Mucosa of rectum (tissue), 2 donors: ENCODE measurements at regions not wholly inside any gene's neighbourhood (a gene's known extent, or its start where the extent isn't known, plus 50 kb on each side); places are given as distances from the start of the nearest gene placed in this dataset.

Source experiments
- H3K27ac ChIP-seq, 2 donors: one replicate each; pipeline ENCODE4 v1.7.0; 2013; ENCODE audit warnings: inconsistent platforms in 2 of 2, low read depth in 2 of 2, low read length in 2 of 2
- H3K27me3 ChIP-seq, 2 donors: one replicate each; pipeline ENCODE4 v1.7.0; 2013; ENCODE audit warnings: low read length in 2 of 2; ENCODE audit not compliant: control insufficient read depth in 2 of 2, insufficient read depth in 2 of 2
- H3K36me3 ChIP-seq, 2 donors: one replicate each; pipeline ENCODE4 v1.7.0; 2013; ENCODE audit warnings: low read length in 2 of 2; ENCODE audit not compliant: control insufficient read depth in 2 of 2, insufficient read depth in 2 of 2
- H3K4me1 ChIP-seq, 2 donors: one replicate each; pipeline ENCODE4 v1.7.0; 2013; ENCODE audit warnings: low read length in 2 of 2, mild to moderate bottlenecking in 1 of 2; ENCODE audit not compliant: control insufficient read depth in 2 of 2, insufficient read depth in 2 of 2
- H3K4me3 ChIP-seq, 2 donors: one replicate each; pipeline ENCODE4 v1.7.0; 2013; ENCODE audit warnings: low read length in 2 of 2
- H3K9ac ChIP-seq, 2 donors: one replicate each; pipeline ENCODE4 v1.7.0; 2013; ENCODE audit warnings: low read length in 2 of 2, low read depth in 1 of 2, mild to moderate bottlenecking in 1 of 2
- H3K9me3 ChIP-seq, 2 donors: one replicate each; pipeline ENCODE4 v1.7.0; 2013; ENCODE audit warnings: low read length in 2 of 2; ENCODE audit not compliant: control insufficient read depth in 2 of 2
- donor health status: healthy.
- donor health status: Normal muscosa, but diverticular disease.

DNA sequence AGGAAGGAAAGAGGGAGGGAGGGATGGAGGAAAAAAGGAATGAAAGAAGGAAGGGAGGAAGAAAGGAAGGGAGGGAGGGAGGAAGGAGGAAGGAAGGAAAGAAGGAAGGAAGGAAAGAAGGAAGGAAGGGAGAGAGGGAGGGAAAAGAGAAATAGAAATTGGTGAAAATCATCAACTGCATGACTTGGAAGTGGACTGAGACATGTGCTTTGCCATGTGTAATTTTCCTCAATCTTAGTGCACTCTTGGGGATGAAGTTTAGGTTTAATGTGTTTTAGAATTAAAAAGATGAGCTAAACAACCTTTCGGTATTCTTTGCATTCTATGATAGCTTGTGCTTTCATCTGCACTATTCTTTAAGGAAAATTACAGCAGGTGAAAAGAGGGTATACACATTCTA lies 320.1 kb upstream of the GALNT5 start:
- Histone ChIP-seq H3K9me3 (no peaks in the 10 kb centered on the region), H3K27me3 (no peaks in the 10 kb centered on the region), H3K4me1 (no peaks in the 10 kb centered on the region), H3K36me3 (no peaks in the 10 kb centered on the region), H3K27ac (no peak overlapping the region), H3K4me3 (no peak overlapping the region), H3K9ac (no peak overlapping the region)

DNA sequence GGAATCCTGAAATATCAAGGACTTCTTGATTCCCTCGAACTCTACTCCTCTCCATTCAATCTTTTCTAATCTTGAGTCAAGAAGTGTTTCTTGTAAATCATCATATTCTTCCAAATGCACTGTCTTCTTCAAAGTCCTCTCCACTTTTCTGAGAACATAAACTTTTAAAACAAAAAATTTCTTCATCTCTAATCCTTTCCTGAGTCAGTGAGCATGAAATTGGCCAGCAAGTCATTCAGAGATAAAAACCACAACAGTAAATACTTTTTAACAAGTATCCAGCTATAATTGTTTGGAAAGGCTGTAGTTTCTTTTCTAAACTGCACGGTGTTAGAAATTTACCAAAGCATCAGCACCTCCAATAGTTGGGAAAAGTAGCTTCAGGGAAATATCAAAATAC lies 312.6 kb upstream of the GALNT5 start:
- Histone ChIP-seq H3K27me3 (no peaks in the 10 kb centered on the region), H3K36me3 (no peaks in the 10 kb centered on the region), H3K9me3 (no peaks in the 10 kb centered on the region), H3K4me1 (no peaks in the 10 kb centered on the region), H3K9ac (no peak overlapping the region), H3K27ac (no peak overlapping the region), H3K4me3 (no peak overlapping the region)

DNA sequence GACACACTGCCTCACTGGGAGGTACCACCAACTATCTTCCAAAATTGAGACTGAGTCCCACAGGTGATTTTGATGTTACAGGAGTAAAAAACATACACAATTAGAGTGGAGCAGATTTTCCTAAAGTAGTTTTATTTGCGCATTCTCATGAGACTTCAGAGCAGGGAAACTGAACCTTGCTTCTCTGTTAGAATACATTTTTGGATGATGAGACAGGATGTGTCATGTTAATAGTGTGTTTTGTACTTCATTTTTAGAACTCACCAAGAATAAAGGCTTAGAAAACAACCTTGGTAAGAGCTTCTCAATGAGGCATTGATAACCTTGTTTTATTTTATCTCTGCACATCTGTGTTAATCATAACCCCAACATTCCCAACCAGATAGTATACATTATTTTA lies 310.2 kb upstream of the GALNT5 start:
- Histone ChIP-seq H3K27me3 (no peaks in the 10 kb centered on the region), H3K4me3 (no peak overlapping the region), H3K9ac (no peak overlapping the region), H3K9me3 (no peaks in the 10 kb centered on the region), H3K36me3 (no peaks in the 10 kb centered on the region), H3K4me1 (no peaks in the 10 kb centered on the region), H3K27ac (no peak overlapping the region)

DNA sequence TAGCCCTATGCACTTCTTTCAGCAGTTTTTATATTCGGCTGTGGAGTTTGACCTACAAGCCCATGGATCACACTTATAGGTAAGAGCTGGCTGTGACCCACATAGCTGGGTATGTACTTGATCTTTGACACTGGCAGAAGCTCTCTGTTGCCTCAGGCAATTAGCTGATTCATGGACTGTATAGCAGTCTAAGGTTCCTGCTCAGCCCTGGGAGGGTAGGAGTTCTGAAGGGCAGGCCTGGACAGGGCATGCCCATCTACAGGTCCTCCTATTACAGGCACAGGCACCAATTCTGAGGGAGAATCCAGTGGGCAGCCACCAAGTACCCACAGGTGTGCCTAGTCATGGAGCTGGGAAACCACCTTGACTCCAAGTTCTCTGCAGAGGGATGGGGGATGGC lies 301.8 kb upstream of the GALNT5 start:
- Histone ChIP-seq H3K9me3 (peaks cover 0 to 1% of the 10 kb centered on the region in 2 donors), H3K4me1 (no peaks in the 10 kb centered on the region), H3K27ac (no peak overlapping the region), H3K9ac (no peak overlapping the region), H3K4me3 (no peak overlapping the region), H3K27me3 (no peaks in the 10 kb centered on the region), H3K36me3 (no peaks in the 10 kb centered on the region)

DNA sequence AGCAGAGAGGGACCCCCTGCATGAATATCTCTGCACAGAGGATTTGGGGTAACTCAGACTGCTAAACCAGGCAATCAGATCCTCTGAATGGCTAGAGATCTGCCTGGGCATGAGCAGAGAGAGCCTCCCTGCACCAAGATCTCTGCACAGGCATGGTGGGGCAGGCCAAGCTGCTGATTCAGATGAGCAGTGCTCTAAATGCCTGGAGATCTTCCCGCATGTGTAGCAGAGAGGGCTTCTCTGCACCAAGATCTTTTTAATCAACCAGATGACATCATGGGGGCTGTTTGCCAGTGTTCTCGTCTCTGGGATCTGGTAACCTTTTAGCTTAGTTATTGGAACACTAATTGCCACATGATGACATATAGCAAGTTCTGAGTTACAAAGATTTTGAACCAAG lies 301.3 kb upstream of the GALNT5 start:
- Histone ChIP-seq H3K4me1 (no peaks in the 10 kb centered on the region), H3K9ac (no peak overlapping the region)

DNA sequence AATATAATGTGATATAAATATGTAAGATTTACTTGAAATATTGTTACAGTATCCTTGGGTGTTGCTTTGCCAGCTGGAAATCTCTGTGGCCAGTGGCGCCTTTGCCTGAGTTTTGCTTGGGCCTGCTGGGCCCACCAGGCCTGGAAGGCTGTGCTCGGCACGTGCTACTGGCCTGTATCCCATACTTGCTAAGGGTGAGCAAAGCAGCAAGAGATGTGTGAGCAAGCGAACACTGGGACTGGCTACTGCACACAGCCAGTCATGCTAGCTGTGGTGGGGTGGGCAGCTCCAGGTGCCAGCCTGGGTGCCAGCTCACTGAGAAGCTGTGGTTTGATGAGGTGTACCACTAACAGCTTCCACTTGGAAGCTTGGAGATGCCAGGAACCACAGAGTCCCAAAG lies 299.1 kb upstream of the GALNT5 start:
- H3K9ac ChIP-seq = no peak overlapping the region
- H3K27me3 ChIP-seq = no peaks in the 10 kb centered on the region
- H3K36me3 ChIP-seq = no peaks in the 10 kb centered on the region
- no peak overlapping the region for H3K27ac ChIP-seq
- peaks cover 0 to 1% of the 10 kb centered on the region in 2 donors for H3K9me3 ChIP-seq
- no peaks in the 10 kb centered on the region for H3K4me1 ChIP-seq
- no peak overlapping the region for H3K4me3 ChIP-seq

More for the DNA sequence above, 301.3 kb upstream of the GALNT5 start:
- no peaks in the 10 kb centered on the region for H3K27me3 ChIP-seq
- H3K27ac ChIP-seq = no peak overlapping the region
- H3K36me3 ChIP-seq = no peaks in the 10 kb centered on the region
- no peak overlapping the region for H3K4me3 ChIP-seq
- peaks cover 0 to 1% of the 10 kb centered on the region in 2 donors for H3K9me3 ChIP-seq

DNA sequence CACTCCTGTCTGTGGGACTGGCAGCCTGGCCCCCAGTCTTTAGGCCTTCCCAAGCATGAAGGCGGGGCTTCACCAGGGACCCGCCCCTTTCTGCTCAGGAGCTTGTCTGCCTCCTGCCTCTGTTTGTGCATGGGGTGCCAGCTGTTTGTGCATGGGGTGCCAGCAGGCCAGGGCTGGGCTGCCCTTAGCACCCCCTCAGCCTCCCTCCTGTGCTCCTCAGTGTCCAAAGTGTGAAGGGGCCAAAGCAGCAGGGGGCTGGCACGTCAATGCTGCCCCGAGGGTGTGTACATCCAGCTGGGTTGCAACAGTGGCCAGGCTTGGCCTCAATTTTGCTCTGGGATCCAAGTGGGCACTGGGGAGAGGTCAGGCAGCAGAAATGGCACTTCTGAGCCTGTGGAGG lies 298.0 kb upstream of the GALNT5 start:
- H3K27ac ChIP-seq = no peak overlapping the region
- H3K4me1 ChIP-seq = no peaks in the 10 kb centered on the region
- no peaks in the 10 kb centered on the region for H3K27me3 ChIP-seq
- no peak overlapping the region for H3K9ac ChIP-seq
- H3K36me3 ChIP-seq = no peaks in the 10 kb centered on the region
- H3K4me3 ChIP-seq = no peak overlapping the region
- peaks cover 0 to 1% of the 10 kb centered on the region in 2 donors for H3K9me3 ChIP-seq

DNA sequence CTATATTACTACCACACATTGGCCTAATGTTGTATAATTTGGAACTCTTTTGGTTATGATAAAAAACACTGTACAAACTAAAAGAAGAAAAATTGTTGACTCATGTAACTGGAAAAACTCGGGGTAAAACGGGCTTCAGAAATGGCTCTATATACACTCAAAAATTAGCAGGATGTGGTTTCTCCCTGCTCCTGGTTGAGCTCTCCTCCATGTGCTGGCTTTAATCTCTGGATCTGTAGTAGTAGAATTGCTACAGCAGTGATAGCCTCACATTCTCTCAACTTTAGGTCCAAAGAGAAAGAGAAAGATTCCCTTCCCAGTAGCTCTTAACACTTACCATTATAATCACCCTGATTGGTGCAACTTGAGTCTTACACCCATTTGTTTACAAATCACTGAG lies 274.9 kb upstream of the GALNT5 start:
- H3K4me3 ChIP-seq = no peak overlapping the region
- H3K4me1 ChIP-seq = no peaks in the 10 kb centered on the region
- H3K9me3 ChIP-seq = no peaks in the 10 kb centered on the region
- no peaks in the 10 kb centered on the region for H3K36me3 ChIP-seq
- H3K27me3 ChIP-seq = no peaks in the 10 kb centered on the region
- no peak overlapping the region for H3K9ac ChIP-seq
- no peak overlapping the region for H3K27ac ChIP-seq

DNA sequence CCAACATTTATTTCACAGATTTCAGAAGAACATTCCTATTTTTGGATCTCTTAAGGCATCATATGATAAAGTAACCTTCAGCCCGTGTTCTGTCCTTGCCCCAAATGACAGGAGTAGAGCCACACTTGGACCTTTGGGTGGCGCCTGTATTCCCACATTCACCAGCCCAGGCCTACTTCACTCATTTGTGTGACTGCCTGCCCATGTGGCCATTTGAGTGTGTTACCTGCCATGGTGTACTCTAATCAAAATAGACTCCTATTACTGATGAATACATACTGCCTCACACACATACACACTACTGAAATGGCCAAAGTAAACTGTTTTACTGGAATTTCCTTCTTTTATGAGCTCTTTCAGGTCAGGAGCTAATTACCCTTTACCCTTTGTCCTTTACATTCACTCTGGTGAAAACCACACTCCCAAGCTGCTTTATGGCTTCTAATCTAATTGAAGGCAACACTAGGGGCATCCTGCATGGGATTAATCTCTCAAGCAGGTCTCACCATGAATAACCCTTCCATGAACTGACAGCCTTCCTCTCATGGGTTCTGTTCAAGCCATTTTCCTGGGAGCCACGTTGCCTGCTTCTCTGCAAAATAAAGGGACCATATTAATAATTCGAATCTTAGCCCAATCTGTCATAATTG lies 271.0 kb upstream of the GALNT5 start:
- H3K27ac ChIP-seq = no peak overlapping the region
- H3K9ac ChIP-seq = no peak overlapping the region
- no peaks in the 10 kb centered on the region for H3K27me3 ChIP-seq
- no peaks in the 10 kb centered on the region for H3K36me3 ChIP-seq
- no peaks in the 10 kb centered on the region for H3K4me1 ChIP-seq
- H3K4me3 ChIP-seq = no peak overlapping the region
- no peaks in the 10 kb centered on the region for H3K9me3 ChIP-seq

DNA sequence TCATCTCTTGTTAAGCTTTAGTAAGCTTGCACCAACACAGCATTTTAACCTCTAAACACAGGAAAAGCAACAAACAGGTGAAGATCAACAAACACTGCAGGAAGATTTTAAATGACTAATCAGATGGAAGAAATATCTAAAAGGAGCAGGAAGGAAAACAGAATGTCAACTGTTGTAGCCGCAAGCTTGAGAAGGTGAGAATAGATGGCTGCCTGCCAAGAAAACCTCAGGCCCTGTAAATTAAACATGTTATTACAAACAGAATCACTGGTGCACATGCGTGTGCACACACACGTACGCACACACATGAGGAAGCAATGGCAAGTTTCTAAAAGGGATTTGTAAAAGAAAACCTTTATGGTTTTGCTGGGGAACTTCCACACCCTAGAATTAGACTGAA lies 257.8 kb upstream of the GALNT5 start:
- H3K36me3 ChIP-seq = no peaks in the 10 kb centered on the region
- no peak overlapping the region for H3K9ac ChIP-seq
- no peak overlapping the region for H3K27ac ChIP-seq
- H3K27me3 ChIP-seq = no peaks in the 10 kb centered on the region
- H3K9me3 ChIP-seq = no peaks in the 10 kb centered on the region
- no peaks in the 10 kb centered on the region for H3K4me1 ChIP-seq
- no peak overlapping the region for H3K4me3 ChIP-seq

DNA sequence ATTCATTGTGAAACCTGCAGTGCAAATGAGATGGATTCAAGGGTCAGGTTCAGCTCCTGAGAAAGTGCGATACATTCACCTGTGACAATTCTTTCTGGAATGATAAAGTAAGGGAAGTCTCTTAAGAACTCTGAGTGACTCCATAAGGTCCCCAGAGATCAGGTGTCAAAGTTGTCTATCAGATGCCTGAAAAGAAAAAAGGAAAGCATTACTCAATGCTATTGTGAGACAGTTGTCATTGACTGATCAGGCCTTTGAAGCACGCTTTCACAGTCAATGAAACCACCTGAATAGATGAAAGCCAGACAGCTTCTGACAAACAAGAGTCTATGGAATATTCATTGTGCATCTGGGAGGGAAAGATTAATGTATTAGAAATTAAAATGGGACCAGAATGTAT lies 252.7 kb upstream of the GALNT5 start:
- no peak overlapping the region for H3K4me3 ChIP-seq

More for the DNA sequence above, 252.7 kb upstream of the GALNT5 start:
- no peaks in the 10 kb centered on the region for H3K36me3 ChIP-seq
- H3K9me3 ChIP-seq = no peaks in the 10 kb centered on the region
- no peak overlapping the region for H3K27ac ChIP-seq
- no peaks in the 10 kb centered on the region for H3K27me3 ChIP-seq
- H3K4me1 ChIP-seq = no peaks in the 10 kb centered on the region
- H3K9ac ChIP-seq = no peak overlapping the region
